Pulmonary artery endothelial cell (primary cell): ENCODE measurements at regions not wholly inside any gene's neighbourhood (a gene's known extent, or its start where the extent isn't known, plus 50 kb on each side); places are given as distances from the start of the nearest gene placed in this dataset.

Experiments
- DNase-seq: peaks from one replicate; pipeline ENCODE4 v3.0.0-alpha.2; 2011; ENCODE audit warnings: low read depth, low spot score

DNA sequence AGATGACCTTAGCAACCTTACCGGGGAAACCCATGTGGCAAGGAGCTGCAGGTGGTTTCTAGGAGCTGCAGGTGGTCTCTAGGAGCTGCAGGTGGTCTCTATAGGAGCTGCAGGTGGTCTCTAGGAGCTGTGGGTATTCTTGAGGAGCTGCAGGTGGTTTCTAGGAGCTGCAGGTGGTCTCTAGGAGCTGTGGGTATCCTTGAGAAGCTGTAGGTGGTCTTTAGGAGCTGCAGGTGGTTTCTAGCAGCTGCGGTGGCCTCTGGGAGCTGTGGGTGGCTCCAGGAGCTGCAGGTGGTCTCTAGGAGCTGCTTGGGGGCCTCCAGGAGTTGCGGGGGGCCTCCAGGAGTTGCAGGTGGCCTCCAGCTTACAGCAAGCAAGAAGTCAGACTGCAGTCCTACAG lies 997.5 kb downstream of the TBC1D22A start:
- no peak for DNase-seq

DNA sequence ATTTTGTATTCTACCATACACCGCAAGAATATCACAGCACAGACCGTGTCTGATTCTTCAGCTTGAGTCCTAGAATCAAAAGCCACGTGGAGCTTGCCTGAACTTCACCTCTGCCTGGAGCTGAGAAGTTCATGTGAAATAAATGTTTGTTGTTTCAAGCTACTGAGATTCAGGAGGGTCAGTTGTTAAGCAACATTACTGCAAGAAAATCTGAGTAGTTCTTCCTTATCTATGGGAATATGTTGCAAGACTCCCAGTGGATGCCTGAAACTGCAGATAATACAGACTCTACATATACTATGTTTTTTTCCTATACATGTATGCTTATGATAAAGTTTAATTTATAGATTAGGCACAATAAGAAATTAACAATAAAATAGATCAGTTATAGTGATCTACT lies 995.3 kb downstream of the TBC1D22A start:
- DNase-seq: no peak

DNA sequence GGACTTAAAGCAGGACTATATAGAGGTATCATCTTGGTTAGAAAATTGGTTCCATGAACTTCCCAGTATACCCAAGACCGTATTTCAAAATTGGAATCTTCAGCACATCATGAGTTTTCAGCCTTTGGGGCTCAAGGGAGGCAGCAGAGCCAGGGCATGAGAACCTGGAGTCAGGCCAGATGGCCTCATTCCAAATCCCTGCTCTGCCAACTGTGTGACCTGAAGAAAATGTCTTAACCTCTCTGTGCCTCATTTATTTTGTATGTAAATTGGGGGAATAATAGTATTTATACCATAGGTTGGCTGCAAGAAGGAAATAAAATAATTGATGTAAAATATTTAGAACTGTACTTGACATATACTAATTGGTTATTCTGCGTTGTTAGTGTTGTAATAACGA lies 987.6 kb downstream of the TBC1D22A start:
- no peak for DNase-seq

DNA sequence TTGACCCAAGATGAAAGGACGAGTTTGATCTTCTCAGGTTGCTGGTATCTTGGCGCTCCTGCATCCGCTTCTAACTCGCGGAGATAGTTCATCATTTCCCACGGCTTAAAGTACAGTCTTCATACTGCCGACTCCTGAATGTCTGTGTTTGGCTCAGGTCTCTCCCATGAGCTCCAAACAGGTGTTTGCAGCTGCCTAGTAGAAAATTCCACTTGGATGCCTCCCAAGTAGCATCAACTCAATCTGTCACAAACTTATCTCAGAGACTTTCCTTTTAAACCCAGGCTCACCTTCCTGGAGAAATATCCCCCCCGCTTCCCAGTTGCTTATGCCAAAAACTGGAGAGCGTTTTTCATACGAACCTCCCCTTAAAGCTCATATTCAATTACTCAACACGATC lies 986.5 kb downstream of the TBC1D22A start:
- no peak for DNase-seq

DNA sequence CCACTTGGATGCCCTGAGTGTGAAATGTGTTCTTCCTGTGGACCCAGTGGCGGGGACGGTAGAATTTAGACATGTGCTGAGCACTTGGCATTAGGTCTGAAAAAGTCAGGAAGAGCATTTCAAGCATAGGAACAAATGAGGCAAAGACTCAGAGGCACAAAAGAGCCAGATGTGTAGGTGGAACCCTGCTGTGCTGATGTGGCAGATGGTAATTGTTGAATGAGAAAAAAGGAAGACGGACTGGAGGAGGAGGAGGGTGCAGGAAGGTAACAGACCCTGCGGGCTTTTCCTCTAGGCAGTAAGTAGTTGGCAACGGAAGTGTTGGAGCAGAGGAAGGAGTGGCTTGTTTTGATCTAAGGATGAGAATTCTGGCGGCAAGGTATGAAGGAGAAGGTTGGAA lies 985.8 kb downstream of the TBC1D22A start:
- no peak for DNase-seq

DNA sequence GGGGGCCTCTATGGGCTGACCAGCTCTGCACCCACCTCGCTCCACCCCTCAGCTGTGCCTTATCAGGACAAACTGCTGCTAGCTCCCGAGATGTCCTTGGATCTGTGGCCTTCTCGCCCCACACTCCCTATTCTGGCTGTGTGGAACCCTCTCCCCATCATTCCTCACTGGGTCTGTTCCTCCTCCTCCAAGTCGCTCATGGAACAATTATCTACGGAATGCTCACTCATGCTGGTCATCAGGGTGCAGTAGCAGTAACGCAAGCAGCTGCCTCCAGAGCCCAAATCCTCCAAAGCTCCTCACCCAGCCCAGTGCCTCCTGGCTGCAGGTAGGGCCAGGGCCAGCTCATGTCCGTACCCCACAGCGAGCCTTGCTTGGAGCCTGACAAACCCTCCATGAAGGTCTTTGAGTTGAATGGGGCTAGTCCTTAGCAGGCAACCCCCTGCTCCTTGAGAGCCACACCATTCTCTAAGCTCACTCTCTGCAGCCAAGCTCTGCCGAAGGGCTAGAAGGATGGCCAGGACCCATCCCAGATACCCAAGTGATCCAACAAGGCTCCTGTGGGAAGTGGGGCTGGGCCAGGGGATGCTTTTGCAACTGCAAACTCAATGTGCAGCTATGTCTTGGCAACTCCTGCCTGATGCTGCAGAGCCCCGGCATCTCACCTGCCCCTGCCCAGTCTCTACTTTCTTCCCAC lies 977.8 kb downstream of the TBC1D22A start:
- DNase-seq: no peak

DNA sequence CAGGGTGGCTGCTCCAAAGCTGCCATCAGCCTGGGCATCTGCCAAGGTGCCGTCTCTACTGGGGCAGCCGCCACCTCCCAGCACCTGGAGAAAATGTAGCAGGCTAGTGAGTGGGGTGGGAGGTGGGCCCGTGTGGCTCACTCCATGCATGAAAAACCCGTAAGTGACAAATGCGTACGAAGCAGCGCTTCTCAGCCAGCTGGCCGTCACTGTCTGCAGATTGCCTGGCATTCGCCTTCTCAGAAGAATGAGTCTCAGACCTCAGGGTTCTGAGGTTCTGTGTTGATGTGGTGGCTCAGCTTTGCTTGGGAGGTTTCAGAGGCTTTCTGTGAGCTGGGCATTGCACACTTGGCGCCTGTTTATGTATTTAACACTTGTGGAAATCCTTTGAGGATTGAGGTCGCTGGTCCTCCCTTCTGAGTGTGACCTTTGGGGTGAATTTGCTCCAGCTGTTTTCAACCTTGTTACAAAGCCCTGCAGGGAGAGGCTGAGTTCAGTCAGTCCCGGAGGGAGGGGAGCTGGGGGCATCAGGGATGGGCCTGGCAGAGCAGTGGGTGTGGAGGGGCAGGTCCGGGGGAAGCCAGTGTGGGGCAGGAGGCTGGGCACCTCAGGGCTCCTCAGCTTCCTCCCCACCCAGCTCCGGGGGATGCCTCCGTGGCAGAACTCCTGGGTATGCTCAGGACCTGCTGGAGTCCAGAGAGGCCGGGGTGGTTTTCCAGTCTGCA lies 977.0 kb downstream of the TBC1D22A start:
- DNase-seq: no peak

DNA sequence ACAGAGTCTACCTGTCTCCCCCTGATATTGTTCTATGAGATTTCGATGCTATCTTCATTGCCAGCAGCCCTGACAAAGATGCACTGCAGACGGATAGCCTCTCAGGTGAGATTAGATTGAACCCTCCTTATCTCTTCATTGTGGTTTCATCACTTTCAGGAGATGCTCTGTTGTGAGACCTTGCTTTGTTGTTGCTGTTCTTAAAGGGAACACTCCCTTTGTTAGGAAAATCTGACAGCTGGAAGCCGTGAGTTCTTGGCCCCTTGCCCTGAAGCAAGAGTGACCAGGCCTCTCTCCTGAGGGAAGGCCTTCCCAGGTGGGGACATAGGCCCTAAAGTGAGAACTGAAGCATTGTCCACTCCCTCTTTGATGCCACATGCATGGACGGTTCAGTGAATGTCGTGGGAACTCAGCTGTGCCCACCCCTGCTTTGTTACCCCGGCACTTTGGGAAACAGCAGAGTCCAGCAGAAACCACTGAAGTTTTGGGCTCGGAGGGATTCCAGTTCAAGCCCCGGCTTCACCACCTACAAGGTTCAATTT lies 976.1 kb downstream of the TBC1D22A start:
- DNase-seq: no peak

DNA sequence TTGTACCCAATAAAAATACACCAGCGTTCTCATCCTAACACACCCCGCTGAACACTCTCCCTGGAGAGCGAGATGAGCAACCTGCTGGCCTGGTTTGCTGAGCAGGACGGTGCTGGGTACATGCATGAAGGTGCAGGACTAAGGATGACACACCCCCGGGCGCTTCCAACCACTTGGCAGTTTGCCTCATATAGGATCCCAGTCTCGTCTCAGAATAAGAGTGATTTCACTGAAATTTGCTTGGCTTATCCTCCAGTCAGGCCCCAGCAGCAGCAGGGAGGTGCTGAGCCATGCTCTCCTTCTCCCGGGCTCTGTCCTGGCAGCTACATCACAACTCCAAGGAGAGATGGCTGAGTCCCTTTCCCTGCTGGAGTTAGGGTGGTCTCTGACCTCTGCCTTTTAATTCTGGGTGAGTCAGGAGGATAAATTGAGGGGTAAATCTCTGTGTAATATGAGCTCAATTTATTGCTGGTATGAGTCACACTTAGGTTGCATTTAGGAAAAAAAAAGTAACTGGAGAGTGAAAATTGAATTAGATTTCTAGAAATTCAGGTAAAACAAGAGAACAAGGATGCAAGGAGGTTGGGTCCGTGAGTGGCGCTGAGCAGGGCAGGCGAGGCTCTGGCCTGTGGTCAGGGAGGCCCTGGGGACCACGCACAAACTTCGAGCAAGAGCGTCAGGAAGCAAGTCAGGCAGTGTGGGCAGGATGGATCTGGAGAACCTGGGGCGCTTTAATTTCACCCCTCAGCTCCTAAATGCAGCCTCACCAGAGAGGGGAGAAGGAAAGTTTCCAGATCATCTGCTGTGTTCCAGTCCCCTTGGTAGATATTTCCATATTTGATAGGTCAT lies 974.0 kb downstream of the TBC1D22A start:
- DNase-seq: no peak

DNA sequence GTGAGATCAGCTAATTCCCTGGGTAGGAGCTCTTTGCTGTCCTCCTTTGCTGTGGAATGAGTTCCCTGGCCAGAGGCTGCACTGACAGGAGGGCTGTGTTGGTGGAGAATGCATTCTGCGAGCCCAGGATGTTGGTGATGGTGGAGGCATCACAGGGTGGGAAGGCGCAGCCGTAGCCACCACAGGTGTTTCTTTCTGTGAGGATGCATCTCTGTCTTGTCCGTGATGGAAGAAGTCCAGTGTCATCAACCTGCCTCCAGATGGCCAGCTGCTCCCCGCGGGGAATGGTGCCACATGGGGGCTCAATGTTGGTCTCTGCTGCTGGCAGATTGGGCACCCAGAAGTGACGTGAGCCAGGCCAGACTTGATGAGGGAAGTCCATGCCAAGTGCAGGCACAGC lies 972.1 kb downstream of the TBC1D22A start:
- no peak for DNase-seq

DNA sequence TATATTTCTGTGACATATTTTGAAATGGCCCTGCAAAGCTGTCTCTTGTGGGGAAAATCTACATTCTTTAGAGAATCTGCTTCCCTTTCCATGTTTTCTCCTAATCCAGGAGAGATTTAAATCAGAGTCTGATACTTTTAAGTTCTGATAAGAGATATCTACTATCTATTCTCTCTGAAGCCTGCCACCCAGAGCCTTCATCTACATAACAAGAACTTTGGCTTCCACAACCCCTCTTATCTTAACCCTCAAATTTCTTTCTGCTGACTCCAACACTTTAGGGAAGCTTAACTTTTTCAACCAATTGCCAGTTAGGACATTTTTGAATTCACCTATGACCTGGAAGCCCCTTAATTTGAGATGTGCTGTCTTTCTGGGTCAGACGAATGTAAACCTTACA lies 965.2 kb downstream of the TBC1D22A start:
- DNase-seq: no peak

DNA sequence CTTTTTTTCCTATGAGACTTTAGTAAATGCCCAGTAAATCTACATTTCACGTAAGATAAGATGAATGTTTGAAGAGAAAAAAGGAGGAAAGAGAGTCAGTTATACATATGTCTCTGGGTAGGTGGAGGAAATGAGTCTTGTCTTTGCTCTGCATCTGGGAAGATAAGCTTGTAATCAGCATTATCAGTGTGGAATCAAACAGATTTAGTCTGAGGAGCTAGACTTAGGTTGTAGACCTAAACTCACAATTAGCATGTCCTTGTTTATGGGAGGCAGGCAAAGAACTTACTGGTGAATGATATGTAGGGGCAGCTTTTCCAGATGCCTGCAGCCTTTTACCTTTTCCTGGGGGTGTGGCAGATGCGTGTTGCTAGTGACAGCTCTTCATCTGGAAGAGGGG lies 962.3 kb downstream of the TBC1D22A start:
- no peak for DNase-seq

DNA sequence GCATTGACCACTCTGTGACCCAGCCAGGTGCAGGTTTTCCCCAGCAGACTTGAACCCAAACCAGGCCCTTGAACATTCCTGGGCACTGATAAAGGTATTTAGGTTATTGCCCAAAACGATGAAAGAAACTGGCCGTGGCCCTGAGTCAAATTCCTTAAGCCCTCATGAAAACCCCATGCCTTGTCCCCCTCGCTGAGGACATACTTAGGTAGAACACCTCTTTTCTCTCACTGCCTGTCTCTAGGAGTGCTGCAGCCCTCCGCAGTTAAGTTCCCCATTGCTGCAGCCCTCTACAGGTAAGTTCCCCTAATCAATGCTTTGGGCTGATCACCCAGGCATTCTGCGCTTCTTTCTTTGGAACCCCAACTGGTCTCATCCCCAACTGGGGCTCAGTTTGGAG lies 961.6 kb downstream of the TBC1D22A start:
- no peak for DNase-seq

DNA sequence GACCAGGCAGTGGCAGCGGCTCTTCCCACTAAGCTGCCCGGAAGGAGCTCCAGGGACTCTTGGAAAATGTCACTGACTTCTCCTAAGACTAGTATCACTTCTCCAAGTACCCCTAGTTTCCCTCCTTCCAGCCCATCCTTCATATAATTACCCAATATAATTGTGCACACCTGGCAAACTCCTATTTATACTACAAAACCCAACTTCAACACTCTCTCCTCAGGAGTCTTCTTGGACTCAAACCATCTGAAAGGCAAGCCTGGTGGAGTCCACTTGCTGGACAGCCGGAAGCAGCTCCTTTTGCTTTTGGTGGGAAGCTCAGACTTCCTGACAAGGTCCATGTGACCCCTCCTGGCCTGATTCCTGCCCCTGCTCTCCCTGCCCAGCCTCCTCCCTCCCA lies 955.9 kb downstream of the TBC1D22A start:
- no peak for DNase-seq

DNA sequence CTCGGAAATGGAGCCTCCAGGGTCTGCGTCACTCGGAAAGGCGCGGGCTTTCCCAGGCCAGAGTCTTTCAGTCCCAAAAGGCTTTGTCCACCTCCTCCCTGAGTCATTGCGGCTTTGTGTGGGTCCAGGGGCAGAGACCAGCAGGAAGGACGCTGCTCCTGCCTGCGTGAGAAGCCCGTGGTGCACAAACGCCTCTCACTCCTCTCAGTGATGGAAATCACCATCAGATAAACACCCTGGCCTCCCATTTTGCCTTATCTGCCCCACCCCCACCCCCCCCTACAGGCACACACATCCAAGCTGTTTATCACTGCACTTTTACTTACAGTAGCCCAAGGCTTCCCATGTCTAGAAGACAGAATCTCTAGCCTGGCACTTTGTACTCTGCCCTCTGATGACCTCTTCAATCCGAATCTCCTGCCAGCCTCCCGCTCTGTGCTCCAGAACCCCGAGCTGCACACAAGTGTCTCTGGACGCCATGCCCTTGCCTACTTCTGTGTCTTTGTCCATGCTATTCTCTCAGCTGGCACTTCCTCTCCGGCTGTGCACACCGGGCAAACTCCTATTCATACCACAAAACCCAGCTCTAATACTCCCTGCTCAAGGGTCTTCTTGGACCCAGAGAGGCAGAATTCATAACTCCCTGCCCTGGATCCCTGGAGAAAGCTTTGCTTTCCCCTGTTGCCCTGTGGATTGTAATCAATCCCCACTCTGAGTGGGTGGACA lies 954.6 kb downstream of the TBC1D22A start:
- DNase-seq: no peak

DNA sequence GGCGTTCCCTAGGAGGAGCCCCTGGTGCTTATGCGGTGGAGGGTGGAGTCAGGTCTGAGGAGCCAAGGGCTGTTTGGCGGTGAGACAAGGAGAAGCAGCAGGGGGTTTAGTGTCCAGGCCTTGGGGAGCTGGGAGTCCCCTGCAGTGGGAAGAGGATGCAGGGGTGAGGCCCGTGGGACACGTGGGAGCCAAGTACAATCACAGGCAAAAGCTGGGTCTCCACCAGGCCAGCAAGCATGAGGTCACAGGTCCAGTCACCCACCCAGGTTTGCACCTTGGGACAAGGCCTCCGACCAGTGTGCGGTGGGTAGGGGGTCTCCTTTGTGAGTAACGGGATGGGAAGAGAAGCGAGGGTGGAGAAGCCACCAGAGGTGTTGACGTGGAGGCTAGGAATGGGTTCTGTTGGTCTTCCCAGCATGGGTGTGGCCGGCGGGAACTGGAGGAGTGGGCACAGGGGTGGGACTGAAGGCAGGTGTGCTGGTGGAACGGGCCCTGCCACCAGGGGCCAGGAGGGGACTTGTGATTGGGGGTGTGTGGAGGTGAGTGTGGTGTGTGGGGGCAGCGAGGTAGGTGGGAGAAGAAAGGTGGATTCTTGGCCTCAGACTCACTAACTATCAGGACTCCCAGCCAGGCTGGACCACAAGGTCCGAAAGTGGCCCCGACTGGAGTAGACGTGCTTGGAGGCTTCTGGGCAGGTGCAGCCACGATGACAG lies 953.6 kb downstream of the TBC1D22A start:
- no peak for DNase-seq

DNA sequence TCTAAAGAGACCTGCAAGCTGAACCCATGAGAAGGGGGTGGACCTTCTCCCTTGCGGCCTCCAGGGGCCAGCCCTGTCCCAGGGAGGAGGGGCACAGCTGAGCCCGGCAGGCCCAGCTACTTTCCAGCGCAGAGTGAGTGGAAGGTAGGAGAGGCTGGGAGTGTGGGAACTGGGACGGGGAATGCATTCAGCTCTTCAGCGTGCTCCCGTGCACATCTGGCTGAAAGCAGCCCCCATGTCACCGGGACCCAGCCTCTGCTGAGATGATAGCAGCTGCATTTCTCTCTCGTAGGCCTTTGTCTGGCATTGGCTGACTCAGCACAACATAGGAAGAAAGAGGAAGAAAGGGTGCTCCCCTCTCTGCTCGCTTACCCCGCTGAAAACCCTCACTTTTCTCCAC lies 951.5 kb downstream of the TBC1D22A start:
- no peak for DNase-seq

DNA sequence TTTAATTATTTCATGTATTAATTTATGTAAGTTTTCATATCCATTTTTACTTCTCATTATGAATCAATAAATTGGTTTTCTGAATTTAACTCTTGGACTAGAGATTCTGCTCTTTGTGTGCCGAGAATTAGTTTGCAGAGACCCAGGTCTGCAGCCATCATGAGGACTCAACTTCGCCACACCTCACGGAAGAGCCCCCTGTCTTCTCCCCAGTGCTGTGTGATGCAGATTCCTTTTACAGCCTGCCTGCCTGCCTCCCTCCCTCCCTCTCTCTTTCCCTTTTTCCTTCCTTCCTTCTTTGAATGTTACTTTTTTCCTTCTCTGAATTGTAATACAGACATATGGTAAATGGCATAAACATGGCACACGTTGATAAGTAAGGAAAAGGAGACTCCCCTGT lies 947.7 kb downstream of the TBC1D22A start:
- no peak for DNase-seq

DNA sequence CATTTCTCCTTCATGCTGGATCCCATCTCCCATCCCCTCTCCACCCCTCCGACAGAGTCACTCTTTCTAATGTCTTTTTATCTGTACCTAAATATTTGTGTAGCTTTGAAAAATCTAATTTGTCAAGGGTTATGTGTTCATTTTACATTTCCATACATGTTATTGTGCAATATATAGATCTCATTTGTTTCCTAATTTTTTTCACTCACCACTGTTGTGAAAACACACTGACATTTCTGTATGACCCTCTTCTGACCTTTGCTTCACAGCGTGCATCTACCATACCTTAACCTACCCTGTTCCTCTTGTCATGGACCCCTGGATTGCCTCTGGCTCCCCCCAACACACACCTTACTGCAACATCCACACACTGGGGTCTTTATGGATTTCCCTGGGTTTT lies 942.9 kb downstream of the TBC1D22A start:
- DNase-seq: no peak

DNA sequence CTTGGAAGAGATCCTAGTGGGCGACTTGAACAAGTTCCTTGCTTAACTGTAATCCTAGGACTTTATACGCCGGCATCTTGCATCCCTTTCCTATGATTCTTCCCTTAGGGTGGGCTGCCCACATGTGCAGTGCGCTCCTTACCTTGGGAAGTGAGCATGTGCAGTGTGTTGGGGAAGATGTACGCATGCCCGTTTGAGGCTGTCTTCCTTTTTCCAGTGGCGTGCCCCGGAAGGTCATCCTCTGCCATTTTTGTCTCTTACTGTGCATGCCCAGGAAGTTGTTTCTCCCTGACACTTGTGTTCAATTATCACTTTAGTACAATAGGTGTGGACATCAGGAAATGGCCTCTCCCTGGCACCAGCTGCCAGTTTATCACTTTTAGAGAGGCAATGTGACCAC lies 936.5 kb downstream of the TBC1D22A start:
- DNase-seq: no peak

DNA sequence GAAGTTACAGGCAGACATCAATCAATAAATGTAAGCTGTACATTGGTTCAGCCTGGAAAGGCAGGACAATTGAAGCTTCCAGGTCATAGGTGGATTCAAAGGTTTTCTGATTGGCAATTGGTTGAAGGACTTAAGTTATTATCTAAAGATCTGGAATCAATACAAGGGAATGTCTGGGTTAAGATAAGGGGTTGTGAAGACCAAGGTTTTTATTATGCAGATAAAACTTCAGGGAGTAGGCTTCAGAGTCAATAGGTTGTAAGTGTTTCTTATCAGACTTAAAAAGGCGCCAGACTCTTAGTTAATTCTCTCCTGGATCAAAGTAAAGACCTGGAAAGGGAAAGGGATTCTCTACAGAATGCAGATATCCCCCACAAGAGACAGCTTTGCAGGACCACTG lies 935.4 kb downstream of the TBC1D22A start:
- DNase-seq: no peak
